HUES48 (cell line): ENCODE measurements at regions not wholly inside any gene's neighbourhood (a gene's known extent, or its start where the extent isn't known, plus 50 kb on each side); places are given as distances from the start of the nearest gene placed in this dataset.

Experiments used
- H3K27ac ChIP-seq: one replicate; pipeline ENCODE4 v1.7.0; 2013; ENCODE audit warnings: low read depth, low read length, inconsistent platforms
- H3K27me3 ChIP-seq: 2 replicates; pipeline ENCODE4 v1.6.1; 2013; ENCODE audit warnings: mild to moderate bottlenecking, low read length; ENCODE audit not compliant: control insufficient read depth, insufficient read depth
- H3K36me3 ChIP-seq: 2 replicates; pipeline ENCODE4 v1.6.1; 2013; ENCODE audit warnings: low read length; ENCODE audit not compliant: control insufficient read depth, insufficient read depth
- H3K4me1 ChIP-seq: 2 replicates; pipeline ENCODE4 v1.6.1; 2013; ENCODE audit warnings: mild to moderate bottlenecking, low read length; ENCODE audit not compliant: control insufficient read depth, insufficient read depth
- H3K4me3 ChIP-seq: 2 replicates; pipeline ENCODE4 v1.5.1; 2013; ENCODE audit warnings: mild to moderate bottlenecking, low read depth, low read length
- H3K9ac ChIP-seq: 2 replicates; pipeline ENCODE4 v1.6.1; 2013; ENCODE audit warnings: mild to moderate bottlenecking, low read depth, low read length, moderate library complexity
- H3K9me3 ChIP-seq: 2 replicates; pipeline ENCODE4 v1.6.1; 2013; ENCODE audit warnings: low read length; ENCODE audit not compliant: control insufficient read depth, insufficient read depth

- Histone ChIP-seq H3K4me1 (peaks cover 14% of the 10 kb centered on the region; the same call in 1 of the 2 replicates), H3K27ac (no peak overlapping the region), H3K36me3 (no peaks in the 10 kb centered on the region), H3K9ac (no peak overlapping the region), H3K27me3 (no peaks in the 10 kb centered on the region), H3K9me3 (peaks cover 4% of the 10 kb centered on the region; the same call in 1 of the 2 replicates), H3K4me3 (no peak overlapping the region)
Observed at GRCh38 chr6:105889902-105890301, 196.2 kb upstream of the PRDM1 start.

- no peak overlapping the region for H3K4me3 ChIP-seq
- H3K36me3 ChIP-seq = no peaks in the 10 kb centered on the region
- H3K27ac ChIP-seq = peak overlapping the region; percentile 22
- H3K27me3 ChIP-seq = no peaks in the 10 kb centered on the region
- no peak overlapping the region for H3K9ac ChIP-seq
- peaks cover 4% of the 10 kb centered on the region; the same call in 1 of the 2 replicates for H3K9me3 ChIP-seq
- peaks cover 14% of the 10 kb centered on the region; the same call in 1 of the 2 replicates for H3K4me1 ChIP-seq
Observed at GRCh38 chr6:105886814-105887544, 199.2 kb upstream of the PRDM1 start.

- H3K9ac ChIP-seq = no peak overlapping the region
- no peaks in the 10 kb centered on the region for H3K36me3 ChIP-seq
- no peak overlapping the region for H3K27ac ChIP-seq
- H3K9me3 ChIP-seq = peaks cover 4% of the 10 kb centered on the region; the same call in 1 of the 2 replicates
- H3K4me1 ChIP-seq = peaks cover 14% of the 10 kb centered on the region; the same call in 1 of the 2 replicates
- H3K4me3 ChIP-seq = no peak overlapping the region
- H3K27me3 ChIP-seq = no peaks in the 10 kb centered on the region
Observed at GRCh38 chr6:105886066-105886813, 199.9 kb upstream of the PRDM1 start.

- no peak overlapping the region for H3K9ac ChIP-seq
- H3K27me3 ChIP-seq = no peaks in the 10 kb centered on the region
- H3K4me3 ChIP-seq = no peak overlapping the region
- H3K4me1 ChIP-seq = peaks cover 14% of the 10 kb centered on the region; the same call in 1 of the 2 replicates
- H3K36me3 ChIP-seq = no peaks in the 10 kb centered on the region
- no peaks in the 10 kb centered on the region for H3K9me3 ChIP-seq
- no peak overlapping the region for H3K27ac ChIP-seq
Observed at GRCh38 chr6:105884426-105884825, 201.7 kb upstream of the PRDM1 start.

- Histone ChIP-seq H3K9ac (no peak overlapping the region), H3K4me3 (no peak overlapping the region), H3K4me1 (peaks cover 14% of the 10 kb centered on the region; the same call in 1 of the 2 replicates), H3K27me3 (no peaks in the 10 kb centered on the region), H3K36me3 (no peaks in the 10 kb centered on the region), H3K9me3 (no peaks in the 10 kb centered on the region), H3K27ac (no peak overlapping the region)
Observed at GRCh38 chr6:105884011-105884410, 202.1 kb upstream of the PRDM1 start.

- no peak overlapping the region for H3K4me3 ChIP-seq
- H3K27me3 ChIP-seq = no peaks in the 10 kb centered on the region
- H3K36me3 ChIP-seq = no peaks in the 10 kb centered on the region
- no peaks in the 10 kb centered on the region for H3K9me3 ChIP-seq
- peaks cover 11% of the 10 kb centered on the region; the same call in 1 of the 2 replicates for H3K4me1 ChIP-seq
- no peak overlapping the region for H3K9ac ChIP-seq
- H3K27ac ChIP-seq = no peak overlapping the region
Observed at GRCh38 chr6:105882828-105883227, 203.3 kb upstream of the PRDM1 start.

GRCh38 chr6:105882121-105882803 is 203.9 kb upstream of the PRDM1 start:
- H3K4me3 ChIP-seq = no peak overlapping the region

GRCh38 chr6:105881608-105882007 is 204.5 kb upstream of the PRDM1 start:
- no peak overlapping the region for H3K27ac ChIP-seq
- H3K9ac ChIP-seq = no peak overlapping the region
- no peaks in the 10 kb centered on the region for H3K27me3 ChIP-seq
- no peak overlapping the region for H3K4me3 ChIP-seq
- no peaks in the 10 kb centered on the region for H3K4me1 ChIP-seq
- H3K9me3 ChIP-seq = no peaks in the 10 kb centered on the region
- no peaks in the 10 kb centered on the region for H3K36me3 ChIP-seq

More at GRCh38 chr6:105882121-105882803, 203.9 kb upstream of the PRDM1 start:
- H3K36me3 ChIP-seq = no peaks in the 10 kb centered on the region
- peaks cover 6% of the 10 kb centered on the region; the same call in 1 of the 2 replicates for H3K4me1 ChIP-seq
- no peaks in the 10 kb centered on the region for H3K9me3 ChIP-seq
- no peak overlapping the region for H3K27ac ChIP-seq
- H3K27me3 ChIP-seq = no peaks in the 10 kb centered on the region
- no peak overlapping the region for H3K9ac ChIP-seq

- Histone ChIP-seq H3K4me1 (no peaks in the 10 kb centered on the region), H3K27me3 (no peaks in the 10 kb centered on the region), H3K27ac (no peak overlapping the region), H3K9me3 (no peaks in the 10 kb centered on the region), H3K4me3 (no peak overlapping the region), H3K36me3 (no peaks in the 10 kb centered on the region), H3K9ac (no peak overlapping the region)
Observed at GRCh38 chr6:105880030-105880492, 206.1 kb upstream of the PRDM1 start.

- Histone ChIP-seq H3K27ac (no peak overlapping the region), H3K36me3 (no peaks in the 10 kb centered on the region), H3K4me3 (no peak overlapping the region), H3K9ac (no peak overlapping the region), H3K9me3 (no peaks in the 10 kb centered on the region), H3K4me1 (no peaks in the 10 kb centered on the region), H3K27me3 (no peaks in the 10 kb centered on the region)
Observed at GRCh38 chr6:105879146-105879545, 207.0 kb upstream of the PRDM1 start.
